Cardiac septum (tissue), 1 donor: ENCODE measurements at regions not wholly inside any gene's neighbourhood (a gene's known extent, or its start where the extent isn't known, plus 50 kb on each side); places are given as distances from the start of the nearest gene placed in this dataset.
"Not testable (repeated sequence)": the region's sequence is repeated elsewhere in the genome, so short reads cannot be mapped to it uniquely, and the experiment has no call there.

Source experiments
- DNase-seq: peaks from one replicate; pipeline ENCODE4 v3.0.0-alpha.2; 2020; ENCODE audit warnings: low spot score
- intact Hi-C: fragments of 100-400 bp; cut with DNase I; formaldehyde crosslinking; loops from one replicate; pipeline ENCODE4 v1.14.0; 2022
- donor health status: DM: no; HTN: no; CAD: no.

GRCh38 chr16:64345142-64345541, 776.7 kb downstream of the CDH11 start:
- intact Hi-C loops = no loop called here
- DNase-seq = no peak

- intact Hi-C loops, DNase-seq: not testable (repeated sequence)
These were observed 777.9 kb downstream of the CDH11 start for GRCh38 chr16:64343820-64344443.

GRCh38 chr16:64343061-64343819, 778.6 kb downstream of the CDH11 start:
- DNase-seq = no peak

GRCh38 chr16:64341336-64341735, 780.5 kb downstream of the CDH11 start:
- DNase-seq, intact Hi-C loops: not testable (repeated sequence)

More at GRCh38 chr16:64343061-64343819, 778.6 kb downstream of the CDH11 start:
- intact Hi-C loops = no loop called here

- intact Hi-C loops = no loop called here
- DNase-seq = no peak
These were observed 782.7 kb downstream of the CDH11 start for GRCh38 chr16:64339052-64339770.

- DNase-seq = no peak
- intact Hi-C loops = no loop called here
These were observed 800.0 kb downstream of the CDH11 start for GRCh38 chr16:64321881-64322280.

GRCh38 chr16:64321066-64321465, 800.8 kb downstream of the CDH11 start:
- intact Hi-C loops = no loop called here
- DNase-seq = no peak

- no peak for DNase-seq
- intact Hi-C loops = no loop called here
These were observed 804.3 kb downstream of the CDH11 start for GRCh38 chr16:64317601-64318000.

GRCh38 chr16:64313726-64314125, 808.1 kb downstream of the CDH11 start:
- intact Hi-C loops = no loop called here
- DNase-seq = no peak

GRCh38 chr16:64312980-64313379, 808.9 kb downstream of the CDH11 start:
- DNase-seq = no peak
- intact Hi-C loops = no loop called here

GRCh38 chr16:64312292-64312691, 809.6 kb downstream of the CDH11 start:
- intact Hi-C loops = no loop called here

GRCh38 chr16:64311241-64311640, 810.6 kb downstream of the CDH11 start:
- intact Hi-C loops = no loop called here
- no peak for DNase-seq

More at GRCh38 chr16:64312292-64312691, 809.6 kb downstream of the CDH11 start:
- DNase-seq = no peak

GRCh38 chr16:64309398-64310110, 812.3 kb downstream of the CDH11 start:
- intact Hi-C loops = no loop called here

GRCh38 chr16:64308721-64309120, 813.1 kb downstream of the CDH11 start:
- intact Hi-C loops = no loop called here
- DNase-seq = no peak

More at GRCh38 chr16:64309398-64310110, 812.3 kb downstream of the CDH11 start:
- no peak for DNase-seq

- DNase-seq = no peak
- intact Hi-C loops = no loop called here
These were observed 814.4 kb downstream of the CDH11 start for GRCh38 chr16:64307431-64307830.

GRCh38 chr16:64305663-64306062, 816.2 kb downstream of the CDH11 start:
- intact Hi-C loops = no loop called here
- no peak for DNase-seq

- intact Hi-C loops = no loop called here
- no peak for DNase-seq
These were observed 816.9 kb downstream of the CDH11 start for GRCh38 chr16:64304951-64305350.

GRCh38 chr16:64304396-64304795, 817.5 kb downstream of the CDH11 start:
- intact Hi-C loops = no loop called here
- no peak for DNase-seq

GRCh38 chr16:64297863-64298600, 823.8 kb downstream of the CDH11 start:
- DNase-seq = no peak
- intact Hi-C loops = no loop called here
